Neural cell (in vitro differentiated cells): ENCODE measurements at regions not wholly inside any gene's neighbourhood (a gene's known extent, or its start where the extent isn't known, plus 50 kb on each side); places are given as distances from the start of the nearest gene placed in this dataset.

Source experiments
- H2AFZ ChIP-seq: fragments of 200-600, 300-800 bp; sonication (generic), shearing (Covaris generic); 2 replicates; pipeline ENCODE4 v1.6.0; 2014; ENCODE audit warnings: low read depth, mild to moderate bottlenecking, antibody characterized with exemption, low read length, moderate library complexity
- H3F3A ChIP-seq: fragments of 200-600 bp; shearing (Covaris generic); 2 replicates; pipeline ENCODE4 v1.6.1; 2016; ENCODE audit warnings: mild to moderate bottlenecking, moderate library complexity, mixed read lengths, antibody characterized with exemption, low read length; ENCODE audit not compliant: insufficient read depth, poor library complexity, severe bottlenecking
- H3K27ac ChIP-seq: fragments of 200-600, 300-800 bp; sonication (generic), shearing (Covaris generic); 2 replicates; pipeline ENCODE4 v1.5.1; 2014; ENCODE audit warnings: mild to moderate bottlenecking, low read length, moderate library complexity
- H3K27me3 ChIP-seq: fragments of 300-800, 200-600 bp; sonication (generic), shearing (Covaris generic); 2 replicates; pipeline ENCODE4 v1.6.0; 2014; ENCODE audit warnings: mild to moderate bottlenecking, low read depth, low read length, moderate library complexity; ENCODE audit not compliant: insufficient read depth
- H3K36me3 ChIP-seq: fragments of 300-800, 200-600 bp; sonication (generic), shearing (Covaris generic); 2 replicates; pipeline ENCODE4 v1.5.1; 2014; ENCODE audit warnings: mild to moderate bottlenecking, antibody characterized with exemption, low read length, moderate library complexity; ENCODE audit not compliant: insufficient read depth
- H3K4me2 ChIP-seq: fragments of 300-800, 200-600 bp; sonication (generic), shearing (Covaris generic); 2 replicates; pipeline ENCODE4 v1.6.0; 2014; ENCODE audit warnings: mild to moderate bottlenecking, low read length
- H3K4me3 ChIP-seq: fragments of 300-800, 200-600 bp; sonication (generic), shearing (Covaris generic); 2 replicates; pipeline ENCODE4 v1.5.1; 2014; ENCODE audit warnings: mild to moderate bottlenecking, low read length, moderate library complexity
- H3K79me2 ChIP-seq: fragments of 200-600 bp; shearing (Covaris generic); replicated peaks from 2 replicates; pipeline ENCODE4 v1.6.0; 2014; ENCODE audit warnings: mild to moderate bottlenecking, low read length, moderate library complexity; ENCODE audit not compliant: insufficient read depth
- H3K9ac ChIP-seq: fragments of 300-800, 200-600 bp; sonication (generic), shearing (Covaris generic); 2 replicates; pipeline ENCODE4 v1.6.1; 2016; ENCODE audit warnings: mild to moderate bottlenecking, low read length, mixed read lengths
- H3K9me2 ChIP-seq: fragments of 200-600 bp; shearing (Covaris generic); 2 replicates; pipeline ENCODE4 v1.6.1; 2016; ENCODE audit warnings: mild to moderate bottlenecking, low read length, mixed read lengths; ENCODE audit not compliant: insufficient read depth
- H3K9me3 ChIP-seq: fragments of 200-600, 300-800 bp; sonication (generic), shearing (Covaris generic); 2 replicates; pipeline ENCODE4 v1.6.1; 2016; ENCODE audit warnings: mild to moderate bottlenecking, mixed run types, low read length, moderate library complexity, mixed read lengths
- H4K20me1 ChIP-seq: fragments of 200-600 bp; shearing (Covaris generic); 2 replicates; pipeline ENCODE4 v1.6.1; 2016; ENCODE audit warnings: mild to moderate bottlenecking, mixed run types; ENCODE audit not compliant: insufficient read depth
- CTCF ChIP-seq: fragments of 450-650 bp; IDR thresholded peaks from 2 replicates; pipeline ENCODE4 v1.5.1; 2014; ENCODE audit warnings: antibody characterized with exemption, mild to moderate bottlenecking, moderate library complexity; ENCODE audit not compliant: poor library complexity, severe bottlenecking
- EP300 ChIP-seq: fragments of 450-650 bp; conservative IDR thresholded peaks from 2 replicates; pipeline ENCODE4 v1.6.1; 2014; ENCODE audit warnings: antibody characterized with exemption, mild to moderate bottlenecking, moderate library complexity; ENCODE audit not compliant: poor library complexity, severe bottlenecking
- EZH2 ChIP-seq: fragments of 200-600, 300-800 bp; shearing (Covaris generic), sonication (generic); IDR thresholded peaks from 2 replicates; pipeline ENCODE4 v1.6.1; 2014; ENCODE audit warnings: antibody characterized with exemption, low read length, borderline replicate concordance, mild to moderate bottlenecking; ENCODE audit not compliant: insufficient read depth, poor library complexity, severe bottlenecking
- MXI1 ChIP-seq: fragments of 450-650 bp; conservative IDR thresholded peaks from 2 replicates; pipeline ENCODE4 v1.6.1; 2014; ENCODE audit warnings: antibody characterized with exemption, mild to moderate bottlenecking; ENCODE audit not compliant: poor library complexity, severe bottlenecking
- POLR2AphosphoS5 ChIP-seq: IDR thresholded peaks from 2 replicates; pipeline ENCODE4 v1.6.1; 2012
- RAD21 ChIP-seq: fragments of 450-650 bp; conservative IDR thresholded peaks from 2 replicates; pipeline ENCODE4 v1.6.1; 2014; ENCODE audit warnings: antibody characterized with exemption, mild to moderate bottlenecking, moderate library complexity
- SMC3 ChIP-seq: fragments of 450-650 bp; conservative IDR thresholded peaks from 2 replicates; pipeline ENCODE4 v1.6.1; 2014; ENCODE audit warnings: antibody characterized with exemption, mild to moderate bottlenecking, moderate library complexity; ENCODE audit not compliant: poor library complexity
- TAF1 ChIP-seq: IDR thresholded peaks from 2 replicates; pipeline ENCODE4 v1.6.1; 2012; ENCODE audit warnings: low read depth
- TF ChIP-seq, protein P1 (sequence below): IDR thresholded peaks from 2 replicates; pipeline ENCODE4 v1.6.1; 2012; ENCODE audit warnings: borderline replicate concordance

GRCh38 chr2:55995211-55995610 lies 71.6 kb upstream of the EFEMP1 start:
- Histone ChIP-seq H3K4me2 (no peak overlapping the region), H3K36me3 (no peaks in the 10 kb centered on the region), H3K4me3 (no peak overlapping the region)

DNA sequence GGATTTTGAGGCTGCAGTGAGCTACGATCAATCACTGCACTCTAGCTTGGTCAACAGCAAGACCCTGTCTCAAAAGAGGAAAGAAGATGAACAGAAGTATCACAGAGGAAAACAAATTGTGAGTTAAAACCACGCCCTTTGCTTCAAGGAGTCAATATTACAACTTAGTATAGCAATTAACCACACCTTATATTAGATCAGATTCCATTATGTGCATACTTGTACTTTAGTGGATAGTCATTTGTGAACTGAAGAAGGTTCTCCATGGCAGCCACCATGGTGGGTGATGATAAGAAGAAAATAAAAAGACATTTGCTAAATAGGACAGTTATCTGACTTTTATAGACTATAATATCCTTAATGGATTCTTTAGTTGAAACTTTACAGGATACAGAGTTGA lies 72.3 kb upstream of the EFEMP1 start:
- Histone ChIP-seq H3K27ac (no peak overlapping the region), H3K4me3 (no peak overlapping the region), H3K9ac (no peak overlapping the region), H3K79me2 (peaks cover 6% of the 10 kb centered on the region), H3K4me2 (no peak overlapping the region), H3K36me3 (no peaks in the 10 kb centered on the region), H2AFZ (no peak overlapping the region), H3K9me3 (no peaks in the 10 kb centered on the region), H3K9me2 (no peaks in the 10 kb centered on the region), H4K20me1 (no peaks in the 10 kb centered on the region), H3K27me3 (no peaks in the 10 kb centered on the region), H3F3A (no peaks in the 10 kb centered on the region)
- TF ChIP-seq POLR2AphosphoS5 (no peak), SMC3 (no peak), TAF1 (no peak), MXI1 (no peak)
- TF ChIP-seq, protein P1, sequence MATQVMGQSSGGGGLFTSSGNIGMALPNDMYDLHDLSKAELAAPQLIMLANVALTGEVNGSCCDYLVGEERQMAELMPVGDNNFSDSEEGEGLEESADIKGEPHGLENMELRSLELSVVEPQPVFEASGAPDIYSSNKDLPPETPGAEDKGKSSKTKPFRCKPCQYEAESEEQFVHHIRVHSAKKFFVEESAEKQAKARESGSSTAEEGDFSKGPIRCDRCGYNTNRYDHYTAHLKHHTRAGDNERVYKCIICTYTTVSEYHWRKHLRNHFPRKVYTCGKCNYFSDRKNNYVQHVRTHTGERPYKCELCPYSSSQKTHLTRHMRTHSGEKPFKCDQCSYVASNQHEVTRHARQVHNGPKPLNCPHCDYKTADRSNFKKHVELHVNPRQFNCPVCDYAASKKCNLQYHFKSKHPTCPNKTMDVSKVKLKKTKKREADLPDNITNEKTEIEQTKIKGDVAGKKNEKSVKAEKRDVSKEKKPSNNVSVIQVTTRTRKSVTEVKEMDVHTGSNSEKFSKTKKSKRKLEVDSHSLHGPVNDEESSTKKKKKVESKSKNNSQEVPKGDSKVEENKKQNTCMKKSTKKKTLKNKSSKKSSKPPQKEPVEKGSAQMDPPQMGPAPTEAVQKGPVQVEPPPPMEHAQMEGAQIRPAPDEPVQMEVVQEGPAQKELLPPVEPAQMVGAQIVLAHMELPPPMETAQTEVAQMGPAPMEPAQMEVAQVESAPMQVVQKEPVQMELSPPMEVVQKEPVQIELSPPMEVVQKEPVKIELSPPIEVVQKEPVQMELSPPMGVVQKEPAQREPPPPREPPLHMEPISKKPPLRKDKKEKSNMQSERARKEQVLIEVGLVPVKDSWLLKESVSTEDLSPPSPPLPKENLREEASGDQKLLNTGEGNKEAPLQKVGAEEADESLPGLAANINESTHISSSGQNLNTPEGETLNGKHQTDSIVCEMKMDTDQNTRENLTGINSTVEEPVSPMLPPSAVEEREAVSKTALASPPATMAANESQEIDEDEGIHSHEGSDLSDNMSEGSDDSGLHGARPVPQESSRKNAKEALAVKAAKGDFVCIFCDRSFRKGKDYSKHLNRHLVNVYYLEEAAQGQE: no peak

More at GRCh38 chr2:55995211-55995610, 71.6 kb upstream of the EFEMP1 start:
- Histone ChIP-seq H3K79me2 (peaks cover 6% of the 10 kb centered on the region), H3F3A (no peaks in the 10 kb centered on the region), H3K27me3 (no peaks in the 10 kb centered on the region), H3K9me3 (no peaks in the 10 kb centered on the region), H4K20me1 (no peaks in the 10 kb centered on the region), H2AFZ (no peak overlapping the region), H3K9ac (no peak overlapping the region), H3K9me2 (no peaks in the 10 kb centered on the region), H3K27ac (no peak overlapping the region)
- TF ChIP-seq CTCF: no peak
- no peak for TF ChIP-seq RAD21
- TF ChIP-seq EP300: no peak
- TF ChIP-seq POLR2AphosphoS5: no peak
- TF ChIP-seq, protein P1: no peak
- no peak for TF ChIP-seq EZH2
- TF ChIP-seq MXI1: no peak
- no peak for TF ChIP-seq TAF1
- TF ChIP-seq SMC3: no peak
